Ovary (tissue), 7 donors: ENCODE measurements at regions not wholly inside any gene's neighbourhood (a gene's known extent, or its start where the extent isn't known, plus 50 kb on each side); places are given as distances from the start of the nearest gene placed in this dataset.
"Not testable (repeated sequence)": the region's sequence is repeated elsewhere in the genome, so short reads cannot be mapped to it uniquely, and the experiment has no call there.

ENCODE experiments used
- DNase-seq, 5 donors: peaks; one replicate each; pipeline ENCODE4 v3.0.0-alpha.2; 2019 to 2020
- H3K27ac ChIP-seq, 2 donors: fragments of 200-600 bp; one replicate each; pipeline versions ENCODE4 v1.5.1 to v1.8.0; 2019 to 2022
- H3K27me3 ChIP-seq: fragments of 200-600 bp; one replicate; pipeline ENCODE4 v1.8.0; 2022
- H3K36me3 ChIP-seq: fragments of 200-600 bp; sonication (generic); one replicate; pipeline ENCODE4 v1.5.1; 2019
- H3K4me1 ChIP-seq: one replicate; pipeline ENCODE4 v1.8.1; 2013; ENCODE audit warnings: mild to moderate bottlenecking, moderate library complexity; ENCODE audit not compliant: insufficient read depth
- H3K4me3 ChIP-seq: fragments of 200-600 bp; sonication (generic); one replicate; pipeline ENCODE4 v1.5.1; 2017
- H3K9me3 ChIP-seq, 2 donors: fragments of 200-600 bp in 1 of 2; sonication (generic) in 1 of 2; one replicate each; pipeline versions ENCODE4 v1.5.1 to v1.8.1; 2013 to 2019; ENCODE audit warnings: mild to moderate bottlenecking in 1 of 2, moderate library complexity in 1 of 2
- EP300 ChIP-seq: sonication (generic); formaldehyde crosslinking; IDR thresholded peaks from one replicate; pipeline ENCODE4 v1.6.1; 2017; ENCODE audit warnings: antibody characterized with exemption
- POLR2A ChIP-seq: fragments of 450-650 bp; IDR thresholded peaks from one replicate; pipeline ENCODE4 v1.6.1; 2017; ENCODE audit warnings: antibody characterized with exemption, mild to moderate bottlenecking, moderate library complexity
- WGBS, 3 donors: extraction: QIAGEN DNeasy Blood & Tissue Kit in 1 of 3; methylation state at CpG; one replicate each; pipeline versions ENCODE4 v1.1.5 to v1.1.7; 2013 to 2017; 5-methylcytosine and 5-hydroxymethylcytosine counted together
- intact Hi-C, 4 donors: fragments of 100-400 bp; cut with DNase I; formaldehyde crosslinking; loops; one replicate each; pipeline versions ENCODE4 v1.11.0 to v1.15.1; 2022 to 2023
- TF ChIP-seq, protein P1 (sequence below), 3 donors: fragments of 450-650 bp in 2 of 3; fragments of 200-600 bp in 1 of 3; IDR thresholded peaks; one replicate each; pipeline versions ENCODE4 v1.5.1 to v1.8.0; 2016 to 2022; ENCODE audit warnings: antibody characterized with exemption in 3 of 3, mild to moderate bottlenecking in 1 of 3
- donor health status: DM: no; HTN: no; CAD: no; lungs with moderate emphysema.
- donor health status: DM: no; HTN: no; CAD: no.
- donor health status: Bipolar disorder and iron deficiency.
- donor health status: DM: no; HTN: no; CAD: no.
- donor health status: DM: yes; HTN: yes; CAD: no.

DNA sequence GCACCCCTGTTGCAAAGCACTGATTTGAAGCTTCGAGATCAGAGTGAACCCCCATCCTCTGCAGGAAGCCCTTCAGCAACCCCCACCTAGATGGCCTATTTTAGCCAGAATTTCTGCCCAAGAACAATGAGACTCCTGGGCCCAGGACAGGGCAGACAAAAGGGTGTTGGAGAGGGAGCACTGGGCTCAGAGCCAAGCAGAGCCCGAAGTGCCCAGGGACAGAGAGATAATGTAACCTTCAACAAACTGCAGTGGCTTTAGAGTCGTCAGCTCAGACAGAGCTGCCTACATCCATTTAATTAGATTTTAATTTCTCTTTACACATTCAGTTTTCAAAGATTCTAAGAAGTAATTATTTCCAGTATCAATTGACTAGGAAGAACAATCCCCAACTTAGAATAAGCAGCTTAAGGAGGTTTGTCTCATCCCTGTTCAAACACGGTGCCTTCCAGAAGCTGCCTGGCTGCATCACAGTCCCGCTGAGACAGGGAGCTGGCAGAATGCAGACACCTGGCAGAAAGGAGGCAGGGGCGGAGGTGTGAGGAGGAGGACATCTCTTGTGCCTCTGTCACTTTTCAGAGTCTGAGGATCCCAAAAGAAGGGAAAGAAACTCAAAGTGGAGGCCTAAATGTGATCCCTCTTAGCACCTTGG, 504.9 kb upstream of the CCDC196 start:
- WGBS, 3 donors: 58 to 74% (median 62%) methylated on average over 6 of the region's 6 CpGs

DNA sequence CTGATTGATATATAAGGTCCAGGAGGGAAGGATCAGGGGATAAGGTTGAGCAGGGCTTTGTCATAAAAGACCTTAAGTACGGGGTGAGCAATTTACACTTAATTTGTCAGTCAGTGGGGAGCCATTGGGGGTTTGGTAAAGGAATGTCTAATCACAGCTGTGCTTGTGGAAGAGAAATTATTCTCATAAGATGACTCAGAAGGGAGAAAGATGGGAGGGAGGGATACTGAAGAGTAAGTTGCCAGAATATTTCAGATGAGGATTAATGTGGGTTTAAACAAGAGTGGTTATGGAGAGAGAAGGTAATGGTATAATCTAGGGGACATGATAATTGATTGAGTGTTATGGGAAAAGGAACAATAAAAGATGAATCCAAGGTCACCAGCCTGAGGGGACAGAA, 500.1 kb upstream of the CCDC196 start:
- no peak for DNase-seq
- Histone ChIP-seq H3K4me3 (no peak overlapping the region), H3K9me3 (no peaks in the 10 kb centered on the region), H3K27ac (no peak overlapping the region), H3K27me3 (no peaks in the 10 kb centered on the region), H3K4me1 (no peaks in the 10 kb centered on the region), H3K36me3 (no peaks in the 10 kb centered on the region)
- intact Hi-C loops: loop anchor here in 1 of 4 donors (5.0 kb wide), 1 partner anchor 231 kb away; no protein-coding TSS in a partner anchor
- no peak for TF ChIP-seq POLR2A
- TF ChIP-seq, protein P1, sequence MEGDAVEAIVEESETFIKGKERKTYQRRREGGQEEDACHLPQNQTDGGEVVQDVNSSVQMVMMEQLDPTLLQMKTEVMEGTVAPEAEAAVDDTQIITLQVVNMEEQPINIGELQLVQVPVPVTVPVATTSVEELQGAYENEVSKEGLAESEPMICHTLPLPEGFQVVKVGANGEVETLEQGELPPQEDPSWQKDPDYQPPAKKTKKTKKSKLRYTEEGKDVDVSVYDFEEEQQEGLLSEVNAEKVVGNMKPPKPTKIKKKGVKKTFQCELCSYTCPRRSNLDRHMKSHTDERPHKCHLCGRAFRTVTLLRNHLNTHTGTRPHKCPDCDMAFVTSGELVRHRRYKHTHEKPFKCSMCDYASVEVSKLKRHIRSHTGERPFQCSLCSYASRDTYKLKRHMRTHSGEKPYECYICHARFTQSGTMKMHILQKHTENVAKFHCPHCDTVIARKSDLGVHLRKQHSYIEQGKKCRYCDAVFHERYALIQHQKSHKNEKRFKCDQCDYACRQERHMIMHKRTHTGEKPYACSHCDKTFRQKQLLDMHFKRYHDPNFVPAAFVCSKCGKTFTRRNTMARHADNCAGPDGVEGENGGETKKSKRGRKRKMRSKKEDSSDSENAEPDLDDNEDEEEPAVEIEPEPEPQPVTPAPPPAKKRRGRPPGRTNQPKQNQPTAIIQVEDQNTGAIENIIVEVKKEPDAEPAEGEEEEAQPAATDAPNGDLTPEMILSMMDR (IDR thresholded peaks at IDR 0.05): no peak
- 24 to 33% (median 32%) methylated on average over 1 of the region's 1 CpG for WGBS, 3 donors

More for the DNA sequence above, 504.9 kb upstream of the CCDC196 start:
- H3K4me3 ChIP-seq: no peak overlapping the region
- H3K9me3 ChIP-seq: no peaks in the 10 kb centered on the region
- TF ChIP-seq, protein P1 (IDR thresholded peaks at IDR 0.05): no peak
- TF ChIP-seq EP300 (no peak), POLR2A (no peak)
- DNase-seq: no peak
- intact Hi-C loops: no loop called here
- H3K36me3 ChIP-seq: no peaks in the 10 kb centered on the region
- no peaks in the 10 kb centered on the region for H3K27me3 ChIP-seq
- H3K4me1 ChIP-seq: no peaks in the 10 kb centered on the region
- H3K27ac ChIP-seq: no peak overlapping the region

DNA sequence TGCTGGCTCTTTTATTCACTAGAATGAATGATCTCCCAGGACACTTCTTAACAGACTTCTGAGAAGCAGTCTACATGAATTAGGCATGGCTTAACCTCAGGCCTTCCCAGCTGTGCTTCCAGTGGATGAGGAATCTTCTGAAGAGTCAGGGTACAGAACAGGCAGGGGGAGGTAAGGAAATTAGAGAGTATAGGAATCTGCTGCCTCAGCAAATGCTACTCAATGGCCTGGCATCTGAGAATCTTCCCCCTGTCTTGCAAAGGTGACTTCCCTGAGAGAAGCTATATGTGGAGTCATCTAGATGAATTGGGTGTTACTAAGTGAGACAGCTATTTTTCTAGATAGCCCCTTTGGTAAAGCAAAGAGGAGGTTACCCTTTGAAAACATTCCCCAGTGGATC, 496.2 kb upstream of the CCDC196 start:
- Histone ChIP-seq H3K27me3 (no peaks in the 10 kb centered on the region), H3K9me3 (no peaks in the 10 kb centered on the region), H3K4me3 (no peak overlapping the region), H3K27ac (no peak overlapping the region), H3K4me1 (no peaks in the 10 kb centered on the region), H3K36me3 (no peaks in the 10 kb centered on the region)
- intact Hi-C loops: loop anchor here in 1 of 4 donors (5.0 kb wide), 1 partner anchor 227 kb away; no protein-coding TSS in a partner anchor
- TF ChIP-seq EP300: no peak
- TF ChIP-seq POLR2A: no peak
- TF ChIP-seq, protein P1 (IDR thresholded peaks at IDR 0.05): no peak
- no peak for DNase-seq

DNA sequence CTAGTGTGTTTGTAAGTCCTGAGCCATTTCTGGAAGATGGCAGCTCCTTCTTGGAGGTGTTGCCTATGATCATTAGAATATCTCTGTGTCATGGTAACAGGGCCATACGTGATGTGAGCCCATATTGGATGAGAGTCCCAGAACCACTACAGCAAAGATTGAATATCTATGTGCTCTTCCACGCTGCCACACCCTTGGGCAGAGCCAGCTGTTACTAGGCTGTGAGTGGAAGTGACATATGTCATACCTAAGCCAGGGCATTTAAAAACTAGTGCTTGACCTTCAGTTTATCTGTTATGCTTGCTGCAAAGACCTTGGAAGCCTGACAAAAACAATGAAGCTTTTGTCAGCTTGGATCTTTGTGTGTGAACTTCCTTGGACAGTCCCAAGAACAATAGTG, 495.1 kb upstream of the CCDC196 start:
- DNase-seq: no peak
- 78 to 82% (median 80%) methylated on average over 2 of the region's 2 CpGs for WGBS, 3 donors
- no peak overlapping the region for H3K27ac ChIP-seq
- H3K4me3 ChIP-seq: no peak overlapping the region
- intact Hi-C loops: no loop called here
- no peaks in the 10 kb centered on the region for H3K9me3 ChIP-seq
- TF ChIP-seq, protein P1 (IDR thresholded peaks at IDR 0.05): no peak
- TF ChIP-seq POLR2A (no peak), EP300 (no peak)
- H3K36me3 ChIP-seq: no peaks in the 10 kb centered on the region
- H3K27me3 ChIP-seq: no peaks in the 10 kb centered on the region
- H3K4me1 ChIP-seq: no peaks in the 10 kb centered on the region

DNA sequence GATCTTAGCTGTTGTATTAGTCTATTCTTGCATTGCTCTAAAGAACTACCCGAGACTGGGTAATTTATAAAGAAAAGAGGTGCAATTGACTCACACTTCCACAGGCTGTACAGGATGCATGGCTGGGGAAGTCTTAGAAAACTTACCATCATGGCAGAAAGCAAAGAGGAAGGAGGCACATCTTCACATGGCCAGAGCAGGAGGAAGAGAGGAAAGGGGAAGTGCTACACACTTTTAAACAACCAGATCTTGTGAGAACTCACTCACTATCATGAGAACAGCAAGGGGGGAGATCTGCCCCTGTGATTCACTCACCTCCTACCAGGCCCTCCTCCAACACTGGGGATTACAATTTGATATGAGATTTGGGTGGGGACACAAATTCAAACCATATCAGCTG, 494.2 kb upstream of the CCDC196 start:
- 72 to 85% (median 74%) methylated on average over 1 of the region's 1 CpG for WGBS, 3 donors
- H3K4me1 ChIP-seq, intact Hi-C loops, H3K27me3 ChIP-seq, H3K9me3 ChIP-seq, H3K4me3 ChIP-seq, H3K36me3 ChIP-seq, DNase-seq, H3K27ac ChIP-seq: not testable (repeated sequence)
